GM18868 (cell line): ENCODE measurements at regions not wholly inside any gene's neighbourhood (a gene's known extent, or its start where the extent isn't known, plus 50 kb on each side); places are given as distances from the start of the nearest gene placed in this dataset.
"Not testable (repeated sequence)": the region's sequence is repeated elsewhere in the genome, so short reads cannot be mapped to it uniquely, and the experiment has no call there.

Source experiments
- ATAC-seq: cut with Tn5 transposase; IDR thresholded peaks from one replicate; pipeline ENCODE4 v1.9.1; 2021; ENCODE audit warnings: mild to moderate bottlenecking, moderate library complexity; ENCODE audit not compliant: unreplicated experiment

DNA sequence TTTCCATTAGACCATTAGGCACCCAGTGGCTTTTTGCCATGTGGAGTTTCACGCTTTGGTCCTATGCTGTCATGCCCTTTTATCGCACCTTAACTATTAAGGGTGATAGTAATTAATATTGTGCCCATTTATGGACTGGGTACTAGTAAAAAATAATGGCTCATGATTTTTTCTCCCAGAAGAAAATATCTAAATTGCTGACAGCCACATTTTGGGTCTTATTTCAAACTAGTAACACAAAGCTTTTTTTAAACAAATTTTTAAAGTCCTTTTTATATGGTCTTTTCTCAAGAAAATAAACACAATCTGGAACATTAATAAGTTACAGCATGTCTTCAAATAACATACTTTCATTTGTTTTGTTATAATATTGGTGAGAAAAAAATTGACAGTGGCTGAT is 179.7 kb downstream of the ANKRD7 start:
- ATAC-seq = no peak

DNA sequence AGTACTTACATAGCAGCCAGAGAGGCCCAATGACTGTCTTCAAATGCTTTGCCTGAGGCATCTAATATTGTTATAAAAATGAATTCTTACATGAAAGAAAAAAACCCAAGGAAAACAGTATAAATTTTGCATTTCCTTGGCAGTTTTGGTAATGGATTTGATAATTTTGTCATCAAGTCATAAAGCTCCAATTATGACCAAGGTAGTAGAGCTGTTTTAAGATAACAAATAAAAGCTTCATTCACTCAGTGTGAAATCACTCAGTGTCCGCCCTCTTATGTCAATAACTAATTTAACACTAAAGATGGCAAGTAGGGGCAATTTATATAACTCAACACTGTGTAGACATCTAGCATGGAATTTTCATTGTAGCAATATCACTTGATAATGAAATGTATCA is 193.9 kb downstream of the ANKRD7 start:
- ATAC-seq = no peak

DNA sequence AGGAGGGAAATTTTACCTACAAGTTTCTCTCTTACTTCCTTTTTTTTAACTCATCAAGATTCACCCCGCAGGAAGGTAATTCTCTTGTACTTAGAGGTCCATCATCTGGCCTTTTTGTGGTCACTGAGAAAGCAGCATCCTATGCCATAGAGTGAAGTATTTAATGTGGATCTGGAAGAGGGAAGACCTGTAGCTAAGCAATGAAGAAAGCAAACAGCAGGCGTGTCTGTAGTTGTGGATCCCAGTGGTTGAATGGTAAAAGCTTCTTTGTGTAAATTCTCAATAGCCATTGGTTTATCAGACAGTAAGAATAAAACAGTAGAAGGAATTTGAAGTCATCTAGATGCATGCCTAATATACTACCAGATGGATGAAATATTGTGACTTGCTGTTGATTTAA is 196.4 kb downstream of the ANKRD7 start:
- no peak for ATAC-seq

DNA sequence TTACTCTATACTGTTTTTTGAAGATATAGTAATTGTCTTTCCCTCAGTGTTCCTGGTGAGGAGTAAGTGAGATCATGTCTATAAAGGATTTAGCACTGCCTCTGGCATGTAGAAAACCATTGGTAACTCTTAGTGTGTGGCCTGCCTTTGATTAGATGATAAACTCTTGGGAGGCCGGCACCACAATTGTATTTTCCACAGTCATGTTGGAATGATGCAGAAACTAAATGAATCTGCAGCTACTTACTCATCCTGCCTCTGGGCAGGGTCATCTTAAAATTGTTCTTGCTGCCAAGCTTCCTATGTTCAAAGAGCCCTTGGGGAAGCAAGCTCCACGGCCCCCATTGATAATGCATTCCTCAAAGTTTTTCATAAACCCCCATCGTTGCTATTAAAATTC is 204.6 kb downstream of the ANKRD7 start:
- ATAC-seq = no peak

DNA sequence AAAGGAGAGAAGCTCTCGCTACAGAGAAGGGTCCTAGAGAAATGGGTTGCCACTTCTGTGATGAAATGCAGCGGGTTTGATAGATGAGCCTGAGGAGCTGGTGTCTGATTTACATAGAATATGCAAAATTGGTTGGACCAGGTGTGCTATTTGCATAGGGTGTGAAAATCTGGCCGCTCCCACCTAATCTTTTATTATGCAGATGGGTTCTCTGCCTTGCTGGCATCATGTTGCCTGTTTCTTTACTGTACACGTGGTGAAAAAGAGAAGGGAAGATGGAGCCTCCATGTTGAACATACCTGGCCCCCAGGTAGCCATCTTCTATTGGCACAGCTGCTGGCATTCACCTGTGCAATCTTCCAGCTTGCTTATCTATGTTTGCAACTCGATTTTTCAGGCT is 212.2 kb downstream of the ANKRD7 start:
- no peak for ATAC-seq

DNA sequence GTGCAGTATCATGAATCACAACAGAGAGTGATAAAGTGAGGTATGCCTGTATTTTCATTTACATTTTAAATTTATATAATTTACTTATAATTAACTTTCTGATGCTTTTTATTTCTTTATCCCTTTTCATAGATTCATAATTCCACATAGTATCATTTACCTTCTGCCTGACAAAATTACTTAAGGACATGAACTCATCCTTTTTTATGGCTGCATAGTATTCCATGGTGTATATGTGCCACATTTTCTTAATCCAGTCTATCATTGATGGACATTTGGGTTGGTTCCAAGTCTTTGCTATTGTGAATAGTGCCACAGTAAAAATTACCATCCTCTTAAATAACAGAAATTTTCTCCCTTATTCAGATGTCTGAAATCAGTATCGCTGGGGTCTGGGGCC is 224.5 kb downstream of the ANKRD7 start:
- ATAC-seq = not testable (repeated sequence)

DNA sequence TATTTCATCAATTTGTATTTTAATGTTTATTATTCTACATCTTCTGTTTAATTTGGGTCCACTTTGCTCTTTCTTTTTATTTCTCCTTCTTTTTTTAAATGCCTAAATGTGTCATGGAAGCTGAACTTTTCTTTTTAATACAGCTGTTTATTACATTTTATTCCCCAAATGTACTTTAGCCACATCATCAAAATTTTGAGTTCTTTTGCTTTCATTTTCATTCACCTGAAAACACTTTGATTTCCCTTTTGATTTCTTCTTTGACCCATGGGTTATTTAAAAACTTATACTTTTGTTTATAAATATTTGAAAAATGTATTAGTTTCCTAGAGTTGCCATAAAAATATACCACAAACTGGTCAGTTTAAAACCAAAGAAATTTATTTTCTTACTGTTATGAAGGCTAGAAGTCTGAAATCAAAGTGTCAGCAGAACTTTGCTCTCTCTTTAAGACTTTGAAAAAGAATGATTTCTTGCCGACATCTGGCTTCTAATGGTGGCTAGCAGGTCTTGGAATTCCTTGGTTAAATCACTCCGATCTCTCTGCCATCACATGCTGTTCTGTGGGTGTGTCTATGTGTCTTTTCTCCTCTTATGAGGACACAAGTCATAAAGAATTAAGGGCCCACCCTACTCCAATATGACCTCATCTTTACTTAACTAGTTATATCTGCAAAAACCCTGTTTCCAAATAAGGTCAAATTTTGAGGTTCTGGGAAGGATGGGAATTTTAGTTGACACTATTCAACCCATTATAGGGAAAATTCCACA is 225.5 kb downstream of the ANKRD7 start:
- no peak for ATAC-seq

DNA sequence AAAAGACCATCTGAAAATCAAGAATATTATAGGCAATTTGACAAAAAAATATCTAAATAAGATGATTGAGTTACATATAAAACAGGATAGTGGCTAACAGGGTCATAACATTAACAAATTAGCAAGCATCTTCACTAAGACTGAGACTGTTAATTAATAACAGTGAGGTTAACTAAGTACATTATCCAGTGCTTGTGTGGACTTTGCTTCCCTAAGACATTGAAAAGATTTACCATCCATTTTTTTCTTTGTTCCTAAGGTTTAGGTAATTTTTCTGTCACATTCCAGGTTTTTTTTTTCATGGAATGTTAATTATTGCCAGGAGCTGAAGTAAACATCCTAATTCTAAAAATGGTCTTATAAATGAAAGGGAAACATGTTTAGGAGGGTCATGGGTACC is 227.6 kb downstream of the ANKRD7 start:
- no peak for ATAC-seq

DNA sequence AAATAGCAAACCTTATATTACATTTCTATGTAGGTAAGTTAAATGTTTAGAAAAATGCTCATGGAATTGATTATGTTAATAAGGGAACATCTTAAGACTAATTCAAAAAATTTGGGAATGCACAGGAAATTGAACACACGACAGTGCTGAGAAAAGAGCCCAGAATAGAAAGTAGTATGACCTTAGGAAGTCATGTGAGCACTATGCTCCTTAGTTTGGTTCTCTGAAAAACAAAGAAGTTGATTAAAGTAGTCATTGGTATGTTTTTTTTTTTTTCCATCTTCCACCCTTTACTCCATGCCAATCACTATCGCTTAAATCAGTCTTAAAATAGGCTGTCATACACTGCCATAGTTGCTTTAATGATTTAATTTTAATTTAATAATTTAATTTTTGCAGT is 242.9 kb downstream of the ANKRD7 start:
- ATAC-seq = no peak

DNA sequence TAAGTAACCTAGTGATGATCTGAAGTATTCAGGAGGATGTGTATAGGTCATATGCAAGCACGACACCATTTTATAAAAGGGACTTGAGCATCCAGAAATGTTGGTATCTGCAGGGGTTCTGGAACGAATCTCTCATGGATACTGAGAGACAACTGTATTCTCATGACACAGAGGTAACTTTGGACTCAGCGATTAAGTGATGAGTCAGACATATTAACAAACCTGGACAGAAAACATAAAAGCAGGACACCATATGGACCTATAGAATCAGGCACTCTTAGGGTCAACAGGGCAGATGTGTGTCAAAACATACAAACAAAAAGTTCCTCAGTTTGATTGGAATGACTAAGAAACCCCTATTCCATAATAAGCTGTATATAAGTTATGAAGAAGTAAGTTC is 248.1 kb downstream of the ANKRD7 start:
- ATAC-seq = no peak

DNA sequence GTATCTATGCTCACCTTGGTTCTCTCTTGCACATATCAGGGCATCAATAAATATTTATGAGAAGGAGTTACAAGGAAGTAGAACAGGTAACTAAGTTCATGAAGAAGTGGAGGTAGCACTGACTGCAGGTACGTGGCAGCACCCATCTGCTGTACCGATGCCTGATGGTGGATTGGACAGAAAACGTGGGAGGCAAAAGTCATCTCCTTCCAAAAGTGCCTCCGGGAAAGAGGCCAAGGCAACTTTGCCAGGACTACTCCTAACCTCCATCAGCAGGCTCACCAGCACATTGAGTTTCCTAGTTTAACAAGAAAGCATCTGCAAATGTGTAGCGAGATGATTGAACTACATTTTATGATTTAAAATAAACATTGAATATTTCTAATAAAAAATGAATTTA is 248.8 kb downstream of the ANKRD7 start:
- no peak for ATAC-seq

DNA sequence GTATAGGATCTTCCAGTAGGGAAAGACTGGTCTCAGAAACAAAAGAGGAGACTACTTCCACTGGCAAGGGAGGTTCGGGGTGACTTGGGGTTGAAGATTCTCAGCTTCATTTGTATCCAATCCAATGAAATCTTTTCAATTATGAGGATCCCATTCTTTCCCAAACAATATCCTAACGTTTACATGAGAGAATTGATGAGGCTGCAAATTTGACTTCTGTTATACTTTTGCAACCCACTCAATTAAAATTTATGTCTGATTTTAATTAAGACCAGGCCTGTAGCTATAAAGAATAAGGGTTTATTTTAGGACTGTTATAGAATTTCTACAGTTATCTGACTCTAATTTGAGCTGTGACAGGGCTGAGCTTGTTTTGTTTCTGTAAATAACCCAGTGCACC is 251.5 kb downstream of the ANKRD7 start:
- no peak for ATAC-seq

DNA sequence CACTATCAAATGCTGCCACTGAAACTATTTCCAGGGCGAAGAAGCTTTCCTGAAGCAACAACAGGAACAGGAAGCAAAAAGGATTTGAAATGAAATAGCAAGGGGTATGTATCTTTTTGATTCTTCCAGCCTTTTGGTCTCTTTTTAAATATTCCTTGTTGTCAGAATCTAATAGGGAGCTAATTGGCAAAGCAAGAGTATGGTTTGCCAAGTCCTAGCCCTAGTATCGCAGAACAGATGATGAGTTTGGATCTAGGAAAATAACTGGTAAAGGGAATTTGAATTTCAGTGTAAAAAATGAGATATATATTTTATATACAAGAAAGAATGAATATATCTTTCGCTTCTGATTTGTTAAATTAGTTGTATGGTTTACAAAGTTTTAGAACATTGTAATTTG is 252.5 kb downstream of the ANKRD7 start:
- no peak for ATAC-seq

DNA sequence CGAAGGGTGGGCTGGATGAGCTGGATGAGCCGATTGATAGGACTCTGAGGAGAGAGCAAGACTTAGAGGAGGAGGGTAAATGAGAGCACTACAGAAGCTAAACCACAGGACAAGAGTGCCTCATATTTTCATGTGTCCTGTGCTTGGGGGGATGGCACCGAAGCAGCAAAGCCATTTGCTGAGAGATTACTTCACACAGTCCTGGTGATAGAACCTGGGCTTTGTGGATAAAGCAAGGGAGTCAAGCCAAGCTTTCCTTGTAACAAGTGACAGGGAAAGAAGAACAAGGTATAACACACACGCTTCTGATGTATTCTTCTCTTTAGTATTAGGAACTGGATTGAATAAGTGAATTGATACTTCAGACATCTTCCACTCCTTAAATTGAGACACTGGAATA is 253.7 kb downstream of the ANKRD7 start:
- no peak for ATAC-seq

DNA sequence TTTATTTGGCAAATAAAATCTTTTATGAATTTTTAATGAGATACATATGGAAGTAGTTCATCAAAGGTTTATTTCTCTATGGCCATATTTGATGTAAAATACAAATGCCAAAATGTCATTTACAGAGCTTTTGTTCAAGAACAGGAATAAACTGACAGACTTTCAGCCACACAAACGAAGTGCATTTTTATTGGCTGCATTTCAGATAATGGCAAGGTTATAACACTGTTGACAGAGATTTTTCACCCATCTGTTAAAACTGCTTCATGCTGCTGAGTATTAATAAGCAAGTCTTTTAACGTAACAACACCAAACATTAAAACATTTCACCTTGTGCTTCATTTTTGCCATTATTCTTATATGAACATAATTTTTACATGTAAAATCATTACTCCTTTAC is 254.4 kb downstream of the ANKRD7 start:
- ATAC-seq = no peak

DNA sequence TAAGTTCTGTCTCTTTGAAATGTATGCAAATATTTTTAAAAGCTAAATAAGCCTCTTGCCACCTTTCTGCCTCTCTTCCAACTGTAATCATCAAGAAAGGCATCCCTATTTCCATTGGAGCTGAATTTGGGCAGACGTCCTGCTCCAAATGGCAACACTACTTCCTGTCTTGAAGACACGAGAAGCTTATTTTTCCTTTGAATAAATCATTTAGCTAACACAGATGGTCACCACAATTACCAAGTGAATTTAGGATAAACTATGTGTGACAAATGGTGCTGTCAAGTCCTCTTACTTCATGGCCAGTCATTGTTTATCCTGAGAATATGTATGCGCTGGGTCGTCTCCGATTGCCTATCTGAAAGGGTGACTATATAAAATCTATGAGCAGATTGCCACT is 268.0 kb downstream of the ANKRD7 start:
- ATAC-seq = no peak

DNA sequence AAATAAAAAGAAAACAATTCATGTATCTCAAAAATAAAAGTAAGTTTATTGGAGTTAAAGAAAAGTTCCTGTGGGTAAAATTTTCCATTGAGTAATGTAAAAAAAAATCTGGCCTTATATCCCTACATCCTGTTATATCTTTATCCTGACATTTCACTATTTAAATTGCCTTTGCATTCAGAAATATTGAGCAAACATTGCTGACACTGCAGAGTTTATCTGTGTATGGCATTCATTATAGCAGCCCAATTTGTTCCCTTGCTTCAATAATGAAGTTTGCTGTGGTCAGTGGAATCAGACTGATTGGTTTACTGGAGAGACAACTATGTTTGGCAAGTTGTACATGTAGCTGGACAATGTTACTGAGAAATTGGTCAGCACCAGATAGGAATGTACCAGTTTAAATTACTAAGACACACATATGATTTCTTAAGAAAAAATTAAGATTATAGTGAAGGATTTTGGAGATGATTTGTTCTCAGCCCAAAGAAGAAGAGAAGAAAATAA is 271.7 kb downstream of the ANKRD7 start:
- ATAC-seq = no peak

DNA sequence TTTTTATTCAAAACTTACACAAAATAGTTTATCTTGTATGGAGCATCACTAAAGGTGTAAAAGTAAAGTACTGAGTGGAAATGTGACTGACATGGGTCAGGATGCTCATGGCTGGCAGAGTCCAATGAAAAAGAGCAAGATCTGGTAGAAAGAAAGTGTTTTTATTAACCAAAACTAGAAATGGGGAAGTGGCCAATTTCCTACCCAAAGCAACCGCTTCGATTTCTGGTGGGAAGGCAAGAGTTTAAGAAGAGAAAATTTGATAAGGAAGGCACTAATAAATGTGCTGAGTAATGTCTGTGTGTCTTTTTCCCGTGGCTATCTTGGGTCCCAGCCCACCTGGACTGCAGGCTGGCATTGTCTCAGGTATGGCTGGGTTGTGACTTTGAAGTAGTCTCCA is 277.7 kb downstream of the ANKRD7 start:
- ATAC-seq = no peak

DNA sequence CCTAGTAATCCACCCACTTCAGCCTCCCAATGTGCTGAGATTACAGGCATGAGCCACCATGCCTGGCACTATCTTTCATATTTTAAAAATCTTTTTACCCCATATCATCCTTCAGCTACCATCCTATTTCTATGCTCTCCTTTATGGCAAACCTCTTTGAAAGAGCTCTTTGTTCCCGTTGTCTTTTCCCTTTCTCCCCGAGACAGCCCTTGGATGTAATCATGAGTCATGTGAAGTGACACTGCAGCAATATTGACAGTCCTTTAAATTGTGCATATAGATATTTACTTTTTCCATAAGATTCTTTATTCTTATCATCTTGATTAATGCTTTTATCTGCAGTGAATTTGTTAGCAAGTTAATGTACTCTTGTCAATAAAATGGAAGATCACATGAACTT is 286.6 kb downstream of the ANKRD7 start:
- no peak for ATAC-seq

DNA sequence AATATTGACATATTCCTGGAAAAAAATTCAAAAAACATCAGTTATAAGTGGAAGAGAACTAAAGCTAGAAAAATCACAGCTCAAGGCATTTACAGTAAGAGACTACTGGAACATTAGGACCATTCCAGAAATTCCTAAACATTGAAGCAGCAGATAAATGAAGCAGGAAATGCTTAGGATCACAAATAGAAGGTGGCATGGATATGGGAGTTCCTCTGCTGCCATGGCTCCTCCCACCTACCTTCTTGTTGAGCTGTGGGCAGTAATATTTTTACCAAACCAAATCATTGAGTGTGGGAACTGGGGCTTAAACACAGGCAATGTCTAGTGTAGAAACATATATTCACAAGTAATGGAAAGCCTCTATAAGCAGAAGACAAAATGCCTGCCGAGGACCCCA is 292.8 kb downstream of the ANKRD7 start:
- no peak for ATAC-seq

DNA sequence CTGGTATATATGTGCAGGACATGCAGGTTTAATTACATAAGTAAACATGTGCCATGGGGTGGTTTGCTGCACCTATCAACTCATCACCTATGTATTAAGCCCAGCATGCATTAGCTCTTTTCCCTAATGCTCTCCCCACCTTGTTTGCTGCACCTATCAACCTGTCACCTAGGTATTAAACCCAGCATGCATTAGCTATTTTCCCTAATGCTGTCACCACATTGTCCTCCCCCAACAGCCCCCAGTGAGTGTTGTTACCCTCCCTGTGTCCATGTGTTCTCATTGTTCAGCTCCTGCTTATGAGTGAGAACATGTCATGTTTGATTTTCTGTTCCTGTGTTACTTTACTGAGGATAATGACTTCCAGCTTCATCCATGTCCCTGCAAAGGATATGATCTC is 300.5 kb downstream of the ANKRD7 start:
- ATAC-seq = no peak

DNA sequence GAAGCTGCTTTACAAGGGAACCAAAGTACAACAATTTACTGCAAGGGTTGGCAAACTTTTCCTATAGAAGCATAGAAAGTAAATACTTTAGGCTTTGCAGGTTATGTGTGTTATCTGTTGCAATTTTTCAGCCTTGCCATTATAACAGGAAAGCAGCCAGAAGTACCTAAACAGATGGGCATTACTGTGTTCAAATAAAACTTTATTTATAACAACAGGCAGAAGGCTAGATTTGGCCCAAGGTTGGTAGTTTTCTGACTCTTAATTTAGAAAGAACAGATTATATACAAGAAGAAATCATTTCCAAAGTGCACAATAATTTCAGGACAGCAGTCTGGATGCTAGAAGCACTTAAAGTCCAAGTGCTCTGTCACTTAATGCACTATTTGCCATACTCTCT is 307.1 kb downstream of the ANKRD7 start:
- no peak for ATAC-seq

DNA sequence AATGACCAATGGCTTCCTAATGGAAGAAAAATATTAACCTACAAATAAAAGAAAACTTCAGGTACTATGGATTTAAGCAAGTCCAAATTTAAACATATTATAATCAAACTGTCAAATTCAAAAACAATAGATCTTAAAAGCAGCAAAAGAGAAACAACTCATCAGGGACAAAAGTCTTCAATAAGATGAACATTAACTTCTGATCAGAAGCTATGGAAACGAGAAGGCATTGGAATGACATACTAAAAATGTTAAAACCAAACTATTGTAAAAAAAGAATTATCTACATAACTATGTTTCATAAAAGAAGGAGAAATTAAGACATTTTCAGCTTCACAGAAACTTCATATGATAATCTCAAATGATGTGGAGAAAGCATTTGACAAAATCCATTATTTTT is 334.7 kb downstream of the ANKRD7 start:
- no peak for ATAC-seq
